ENCODE measurements at regions not wholly inside any gene's neighbourhood (a gene's known extent, or its start where the extent isn't known, plus 50 kb on each side); places are given as distances from the start of the nearest gene placed in this dataset.

GRCh38 chr14:71474301-71475265 lies 457.6 kb upstream of the RGS6 start:
- TF ChIP-seq YY1 (IDR thresholded peaks at IDR 0.05) (no peak), CTCF (IDR thresholded peaks at IDR 0.05; ENCODE audit: low read depth, low read length, missing input control) (no peak), EGR1 (IDR thresholded peaks at IDR 0.05; ENCODE audit: low read depth in 2 of 2) (no peak), TAF1 (conservative IDR thresholded peaks at IDR 0.05) (no peak), RAD21 (IDR thresholded peaks at IDR 0.05) (no peak), REST (IDR thresholded peaks at IDR 0.05) (no peak), SP1 (IDR thresholded peaks at IDR 0.05) (no peak), JUND (IDR thresholded peaks at IDR 0.05) (no peak), GABPA (IDR thresholded peaks at IDR 0.05 in 1 of 2, conservative IDR thresholded peaks at IDR 0.05 in 1 of 2) (no peak)
- TF ChIP-seq, protein P1, sequence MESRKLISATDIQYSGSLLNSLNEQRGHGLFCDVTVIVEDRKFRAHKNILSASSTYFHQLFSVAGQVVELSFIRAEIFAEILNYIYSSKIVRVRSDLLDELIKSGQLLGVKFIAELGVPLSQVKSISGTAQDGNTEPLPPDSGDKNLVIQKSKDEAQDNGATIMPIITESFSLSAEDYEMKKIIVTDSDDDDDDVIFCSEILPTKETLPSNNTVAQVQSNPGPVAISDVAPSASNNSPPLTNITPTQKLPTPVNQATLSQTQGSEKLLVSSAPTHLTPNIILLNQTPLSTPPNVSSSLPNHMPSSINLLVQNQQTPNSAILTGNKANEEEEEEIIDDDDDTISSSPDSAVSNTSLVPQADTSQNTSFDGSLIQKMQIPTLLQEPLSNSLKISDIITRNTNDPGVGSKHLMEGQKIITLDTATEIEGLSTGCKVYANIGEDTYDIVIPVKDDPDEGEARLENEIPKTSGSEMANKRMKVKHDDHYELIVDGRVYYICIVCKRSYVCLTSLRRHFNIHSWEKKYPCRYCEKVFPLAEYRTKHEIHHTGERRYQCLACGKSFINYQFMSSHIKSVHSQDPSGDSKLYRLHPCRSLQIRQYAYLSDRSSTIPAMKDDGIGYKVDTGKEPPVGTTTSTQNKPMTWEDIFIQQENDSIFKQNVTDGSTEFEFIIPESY (IDR thresholded peaks at IDR 0.05) = no peak
- TF ChIP-seq, protein P2, sequence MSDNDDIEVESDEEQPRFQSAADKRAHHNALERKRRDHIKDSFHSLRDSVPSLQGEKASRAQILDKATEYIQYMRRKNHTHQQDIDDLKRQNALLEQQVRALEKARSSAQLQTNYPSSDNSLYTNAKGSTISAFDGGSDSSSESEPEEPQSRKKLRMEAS (IDR thresholded peaks at IDR 0.05) = no peak
- TF ChIP-seq, protein P3, sequence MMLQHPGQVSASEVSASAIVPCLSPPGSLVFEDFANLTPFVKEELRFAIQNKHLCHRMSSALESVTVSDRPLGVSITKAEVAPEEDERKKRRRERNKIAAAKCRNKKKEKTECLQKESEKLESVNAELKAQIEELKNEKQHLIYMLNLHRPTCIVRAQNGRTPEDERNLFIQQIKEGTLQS (IDR thresholded peaks at IDR 0.05) = no peak
